ENCODE measurements at regions not wholly inside any gene's neighbourhood (a gene's known extent, or its start where the extent isn't known, plus 50 kb on each side); places are given as distances from the start of the nearest gene placed in this dataset.
"Not testable (repeated sequence)": the region's sequence is repeated elsewhere in the genome, so short reads cannot be mapped to it uniquely, and the experiment has no call there.

DNA sequence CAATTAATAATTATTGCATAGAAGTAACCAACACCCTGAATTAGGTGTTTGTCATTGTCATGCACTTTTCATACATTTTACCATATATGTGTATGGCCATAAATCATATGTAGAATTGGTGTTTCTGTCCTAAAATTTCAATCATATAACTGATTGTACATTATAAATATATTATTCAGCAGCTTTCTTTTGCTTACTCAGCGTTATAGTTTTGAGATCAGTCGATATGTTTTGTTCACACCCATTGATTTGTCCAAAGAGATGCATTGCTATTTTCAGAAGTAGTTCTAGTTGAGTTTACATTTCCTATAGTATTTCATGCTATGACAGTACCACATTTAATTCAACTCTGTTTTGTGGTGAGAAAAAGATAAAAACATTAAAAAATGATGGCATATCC, 50.5 kb upstream of the PARP4 start:
- POLR2A ChIA-PET, result no interaction called here
- TF ChIP-seq, protein P1, sequence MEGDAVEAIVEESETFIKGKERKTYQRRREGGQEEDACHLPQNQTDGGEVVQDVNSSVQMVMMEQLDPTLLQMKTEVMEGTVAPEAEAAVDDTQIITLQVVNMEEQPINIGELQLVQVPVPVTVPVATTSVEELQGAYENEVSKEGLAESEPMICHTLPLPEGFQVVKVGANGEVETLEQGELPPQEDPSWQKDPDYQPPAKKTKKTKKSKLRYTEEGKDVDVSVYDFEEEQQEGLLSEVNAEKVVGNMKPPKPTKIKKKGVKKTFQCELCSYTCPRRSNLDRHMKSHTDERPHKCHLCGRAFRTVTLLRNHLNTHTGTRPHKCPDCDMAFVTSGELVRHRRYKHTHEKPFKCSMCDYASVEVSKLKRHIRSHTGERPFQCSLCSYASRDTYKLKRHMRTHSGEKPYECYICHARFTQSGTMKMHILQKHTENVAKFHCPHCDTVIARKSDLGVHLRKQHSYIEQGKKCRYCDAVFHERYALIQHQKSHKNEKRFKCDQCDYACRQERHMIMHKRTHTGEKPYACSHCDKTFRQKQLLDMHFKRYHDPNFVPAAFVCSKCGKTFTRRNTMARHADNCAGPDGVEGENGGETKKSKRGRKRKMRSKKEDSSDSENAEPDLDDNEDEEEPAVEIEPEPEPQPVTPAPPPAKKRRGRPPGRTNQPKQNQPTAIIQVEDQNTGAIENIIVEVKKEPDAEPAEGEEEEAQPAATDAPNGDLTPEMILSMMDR (IDR thresholded peaks at IDR 0.05; ENCODE audit: control extremely low read depth, extremely low read depth, low read depth, missing control alignments), result no peak
- no peak for DNase-seq (ENCODE audit: extremely low spot score)
- CTCF ChIA-PET, result interaction anchor here (1.0 to 1.2 kb wide), 3 partner anchors 18 to 510 kb away, joined by 3 read pairs; no protein-coding TSS in a partner anchor

DNA sequence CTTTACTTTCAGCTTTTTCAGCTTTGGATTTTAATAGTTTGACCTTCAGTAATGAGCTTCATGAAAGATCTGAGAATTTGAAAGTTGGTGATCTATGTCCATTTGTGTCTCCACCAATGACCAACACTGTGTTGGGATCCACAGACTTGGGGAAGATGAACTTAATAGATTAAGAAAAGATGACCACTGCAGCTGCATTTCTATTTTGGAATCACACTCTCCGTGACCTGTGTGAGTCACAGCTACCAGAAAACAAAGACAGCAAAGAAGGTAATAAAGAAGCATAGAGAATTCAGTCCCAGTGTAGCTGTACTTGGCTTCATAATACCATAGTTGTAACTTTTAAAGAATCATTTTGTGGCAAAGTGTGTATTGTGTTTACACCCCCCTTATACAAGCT, 51.4 kb upstream of the PARP4 start:
- DNase-seq (ENCODE audit: extremely low spot score); POLR2A ChIA-PET: not testable (repeated sequence)
- CTCF ChIA-PET, result interaction anchor here (0.8 to 3.6 kb wide), 3 partner anchors 8 to 119 kb away, joined by 3 to 12 read pairs (median 3); no protein-coding TSS in a partner anchor

DNA sequence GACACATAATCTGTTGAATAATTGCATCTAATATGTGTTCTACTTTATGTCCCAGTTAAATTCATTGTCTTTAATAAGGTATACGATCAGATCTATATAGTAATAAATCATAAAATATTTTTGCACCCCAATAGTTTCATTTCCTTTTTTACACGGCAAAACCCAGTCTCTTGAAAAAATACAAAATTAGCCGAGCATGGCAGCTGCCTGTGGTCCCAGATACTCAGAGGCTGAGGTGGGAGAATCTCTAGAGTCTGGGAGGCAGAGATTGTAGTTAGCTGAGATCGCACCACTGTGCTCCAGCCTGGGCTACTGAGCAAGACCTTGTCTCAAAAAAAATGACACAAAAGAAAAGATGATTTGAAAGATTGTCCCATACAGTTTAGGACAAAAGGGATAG, 52.3 kb upstream of the PARP4 start:
- POLR2A ChIA-PET, result no interaction called here
- CTCF ChIA-PET, result interaction anchor here (3.6 kb wide), 1 partner anchor 9 kb away, joined by 12 read pairs; no protein-coding TSS in a partner anchor
- TF ChIP-seq, protein P1 (IDR thresholded peaks at IDR 0.05; ENCODE audit: control extremely low read depth, extremely low read depth, low read depth, missing control alignments), result no peak
- DNase-seq (ENCODE audit: extremely low spot score), result no peak

DNA sequence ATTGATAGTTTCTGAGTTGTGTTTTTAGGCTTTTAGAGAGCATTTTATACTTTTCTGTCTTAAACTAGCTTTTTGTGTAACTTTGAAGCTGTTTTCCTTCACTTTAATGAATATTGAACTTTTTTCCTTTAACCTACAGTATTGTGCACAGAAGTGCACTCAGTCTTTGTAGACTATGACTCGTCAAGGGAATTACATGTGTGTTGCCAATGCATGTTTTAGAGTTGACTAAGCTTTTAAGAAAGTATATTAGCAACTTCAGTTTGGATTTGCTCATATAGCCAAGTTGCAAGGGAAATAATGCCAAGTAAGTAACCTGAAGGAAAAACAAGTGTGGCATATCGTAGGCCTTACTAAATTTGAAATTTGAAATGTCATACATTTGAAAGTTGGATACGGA, 55.0 kb upstream of the PARP4 start:
- CTCF ChIA-PET, result interaction anchor here (1.4 to 3.6 kb wide), 4 partner anchors 9 to 159 kb away, joined by 3 to 12 read pairs (median 8); no protein-coding TSS in a partner anchor
- POLR2A ChIA-PET, result not testable (repeated sequence)

DNA sequence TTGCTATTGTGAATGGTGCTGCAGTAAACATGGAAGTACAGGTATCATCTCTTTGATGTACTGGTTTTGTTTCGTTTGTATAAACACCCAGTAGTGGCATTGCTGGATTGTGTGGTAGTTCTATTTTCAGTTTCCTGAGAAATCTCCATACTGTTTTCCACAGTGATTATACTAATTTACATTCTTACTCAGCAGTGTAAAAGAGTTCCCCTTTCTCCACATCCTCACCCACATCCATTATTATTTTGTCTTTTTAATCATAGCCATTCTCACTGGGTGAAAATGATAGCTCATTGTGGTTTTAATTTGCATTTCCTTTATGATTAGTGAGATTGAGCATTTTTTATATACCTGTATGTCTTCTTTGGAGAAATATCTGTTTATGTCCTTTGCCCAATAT, 62.3 kb upstream of the PARP4 start:
- TF ChIP-seq, protein P1 (IDR thresholded peaks at IDR 0.05; ENCODE audit: control extremely low read depth, extremely low read depth, low read depth, missing control alignments), result no peak
- POLR2A ChIA-PET, result no interaction called here
- CTCF ChIA-PET, result interaction anchor here (1.1 to 1.7 kb wide), 3 partner anchors 9 to 97 kb away, joined by 3 to 4 read pairs (median 4); no protein-coding TSS in a partner anchor
- no peak for DNase-seq (ENCODE audit: extremely low spot score)

More for the DNA sequence above, 55.0 kb upstream of the PARP4 start:
- DNase-seq (ENCODE audit: extremely low spot score), result not testable (repeated sequence)

DNA sequence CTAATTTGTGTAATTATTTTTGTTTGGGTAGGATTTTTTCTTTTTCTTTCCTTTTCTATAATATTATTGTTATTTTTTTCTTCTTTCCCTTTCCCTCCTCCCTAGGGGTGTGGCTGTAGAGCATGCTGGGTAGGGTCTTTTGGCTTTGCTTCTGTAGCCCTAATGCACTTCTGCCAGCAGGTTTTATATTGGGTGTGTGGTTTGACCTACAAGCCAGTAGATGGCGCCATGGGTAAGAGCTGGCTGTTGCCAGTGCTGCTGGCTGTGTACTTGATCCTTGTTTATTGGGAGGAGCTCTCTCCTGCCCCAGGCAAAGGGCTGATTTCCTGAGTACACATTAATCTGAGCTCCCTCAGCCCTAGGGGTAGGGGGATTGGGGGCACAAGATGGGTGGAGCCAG, 67.7 kb upstream of the PARP4 start:
- DNase-seq (ENCODE audit: extremely low spot score); POLR2A ChIA-PET: not testable (repeated sequence)
- CTCF ChIA-PET, result interaction anchor here (1.0 to 4.2 kb wide), 10 partner anchors 13 to 156 kb away, joined by 3 to 23 read pairs (median 6); no protein-coding TSS in a partner anchor
- TF ChIP-seq, protein P1 (IDR thresholded peaks at IDR 0.05; ENCODE audit: control extremely low read depth, extremely low read depth, low read depth, missing control alignments), result peak; percentile 29

DNA sequence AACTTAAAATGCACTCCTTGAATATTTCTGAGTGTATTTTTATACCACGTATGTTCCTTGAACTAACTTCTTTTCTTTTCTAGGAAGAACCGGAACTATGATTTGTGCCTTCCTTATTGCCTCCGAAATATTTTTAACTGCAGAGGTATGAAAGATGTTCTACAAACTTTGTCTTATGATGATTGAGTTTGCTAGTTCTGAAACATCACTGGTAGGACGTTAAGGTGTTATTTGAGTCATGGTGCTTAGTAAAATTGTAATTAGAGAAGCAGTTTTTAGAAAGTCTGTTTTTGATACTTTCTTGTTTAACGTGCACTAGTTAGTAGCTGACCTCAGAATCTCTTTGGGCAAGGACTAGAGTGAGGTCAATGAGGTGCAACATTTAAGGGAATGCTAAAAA, 69.0 kb upstream of the PARP4 start:
- CTCF ChIA-PET, result interaction anchor here (0.9 to 4.2 kb wide), 6 partner anchors 19 to 145 kb away, joined by 3 to 23 read pairs (median 10); no protein-coding TSS in a partner anchor
- DNase-seq (ENCODE audit: extremely low spot score); POLR2A ChIA-PET: not testable (repeated sequence)

DNA sequence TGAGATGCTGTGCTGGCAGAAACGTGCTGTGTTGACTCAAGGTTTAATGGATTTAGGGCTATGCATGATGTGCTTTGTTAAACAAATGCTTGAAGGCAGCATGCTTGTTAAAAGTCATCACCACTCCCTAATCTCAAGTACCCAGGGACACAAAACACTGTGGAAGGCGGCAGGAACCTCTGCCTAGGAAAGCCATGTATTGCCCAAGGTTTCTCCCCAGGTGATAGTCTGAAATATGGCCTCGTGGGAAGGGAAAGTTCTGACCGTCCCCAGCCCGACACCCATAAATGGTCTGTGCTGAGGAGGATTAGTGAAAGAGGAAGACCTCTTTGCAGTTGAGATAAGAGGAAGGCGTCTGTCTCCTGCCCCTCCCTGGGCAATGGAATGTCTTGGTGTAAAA, 79.1 kb upstream of the PARP4 start:
- POLR2A ChIA-PET; DNase-seq (ENCODE audit: extremely low spot score); CTCF ChIA-PET: not testable (repeated sequence)

DNA sequence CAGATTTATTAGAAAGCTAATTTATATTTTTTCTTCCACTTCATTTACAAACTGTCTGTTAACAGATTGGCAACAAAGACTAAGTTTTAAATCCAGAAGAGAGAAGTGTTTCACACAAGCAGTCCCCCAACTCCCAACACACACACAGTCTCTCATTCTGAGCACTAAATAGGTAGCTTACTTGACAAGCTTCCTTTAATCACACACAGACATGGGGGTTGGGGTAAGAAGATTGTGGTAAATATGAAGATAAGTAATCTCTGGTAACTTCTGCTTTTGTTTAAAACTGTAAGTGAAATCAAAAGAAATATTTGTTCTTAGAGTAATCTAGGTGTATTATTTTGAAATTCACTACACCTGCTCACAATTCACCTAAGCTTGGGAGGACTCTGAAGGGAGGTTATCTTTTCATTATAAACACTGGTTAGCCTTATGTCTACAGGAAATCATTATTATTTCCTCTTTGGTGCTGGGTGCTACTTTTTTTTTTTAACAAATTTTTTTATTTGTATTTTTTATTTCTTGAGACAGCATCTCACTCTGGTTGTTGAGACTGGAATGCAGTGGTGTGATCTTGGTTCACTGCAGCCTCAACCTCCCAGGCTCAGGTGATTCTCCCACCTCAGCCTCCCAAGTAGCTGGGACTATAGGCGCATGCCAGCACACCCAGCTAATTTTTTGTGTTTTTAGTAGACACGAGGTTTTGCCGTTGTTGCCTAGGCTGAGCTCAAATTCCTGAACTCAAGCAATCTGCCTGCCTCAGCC, 82.1 kb upstream of the ATP12A start:
- ChIA-PET POLR2A (interaction anchor here (0.6 kb wide), 1 partner anchor 68 kb away, joined by 3 read pairs; no protein-coding TSS in a partner anchor), CTCF (interaction anchor here (1.3 to 2.2 kb wide), 2 partner anchors 9 to 13 kb away, joined by 4 to 7 read pairs; no protein-coding TSS in a partner anchor)
- not testable (repeated sequence) for DNase-seq (ENCODE audit: extremely low spot score)

DNA sequence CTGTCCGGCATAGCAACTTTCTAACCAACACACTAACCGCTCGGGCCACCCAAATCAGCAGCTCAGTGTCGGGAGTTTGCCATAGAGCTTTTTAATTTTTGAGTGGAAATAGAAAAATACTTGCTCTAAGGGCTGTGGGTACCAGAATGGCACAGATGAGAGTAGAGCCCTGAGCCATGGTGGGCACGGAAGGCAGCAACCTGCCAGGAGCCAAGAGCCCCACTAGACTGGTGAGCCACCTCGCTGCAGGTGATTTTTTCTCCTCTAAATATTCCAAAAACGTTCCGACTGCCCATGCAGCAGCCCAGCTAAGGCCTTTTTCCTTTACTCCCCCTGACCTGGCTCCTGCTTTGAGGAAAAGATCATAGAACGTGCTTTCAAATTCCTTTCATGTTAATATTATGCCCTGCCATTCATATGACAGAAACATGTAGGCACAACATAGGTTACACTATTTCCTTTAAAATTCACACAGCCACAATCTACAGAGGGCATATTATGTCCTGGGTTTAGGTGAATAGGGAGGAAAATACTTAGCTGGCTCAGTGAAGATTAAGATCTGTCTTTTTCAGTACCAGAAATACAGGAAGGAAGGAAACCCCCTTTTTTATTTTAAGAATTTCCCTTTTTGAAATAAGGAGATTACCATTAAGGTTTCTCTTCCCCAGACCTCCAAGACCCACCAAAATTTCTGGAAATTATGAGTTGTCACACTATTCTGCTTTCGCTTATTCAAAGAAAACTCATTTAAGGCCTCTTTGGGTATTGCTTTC, 81.0 kb upstream of the ATP12A start:
- POLR2A ChIA-PET; DNase-seq (ENCODE audit: extremely low spot score): not testable (repeated sequence)
- CTCF ChIA-PET, result interaction anchor here (2.2 kb wide), 1 partner anchor 12 kb away, joined by 7 read pairs; no protein-coding TSS in a partner anchor

All from GM10248 (cell line).